Gastroesophageal sphincter (tissue), 4 donors: ENCODE measurements at regions not wholly inside any gene's neighbourhood (a gene's known extent, or its start where the extent isn't known, plus 50 kb on each side); places are given as distances from the start of the nearest gene placed in this dataset.

Source experiments
- ATAC-seq: fragments of 150-250 bp; one replicate; pipeline ENCODE4 v1.9.1; 2016; ENCODE audit warnings: mild to moderate bottlenecking, moderate library complexity
- H3K27ac ChIP-seq, 4 donors: fragments of 200-600 bp; sonication (generic) in 3 of 4; 1 replicate in 3 of 4; 2 replicates in 1 of 4; pipeline ENCODE4 v1.5.1; 2016 to 2019
- H3K27me3 ChIP-seq: fragments of 200-600 bp; sonication (generic); one replicate; pipeline ENCODE4 v1.5.1; 2019
- H3K36me3 ChIP-seq, 2 donors: fragments of 200-600 bp; sonication (generic); one replicate each; pipeline ENCODE4 v1.5.1; 2019; ENCODE audit warnings: control low read depth in 1 of 2
- H3K4me1 ChIP-seq, 3 donors: fragments of 200-600 bp; sonication (generic); 1 replicate in 2 of 3; 2 replicates in 1 of 3; pipeline ENCODE4 v1.5.1; 2016 to 2019; ENCODE audit warnings: control low read depth in 2 of 3
- H3K4me3 ChIP-seq, 2 donors: fragments of 200-600 bp; sonication (generic); one replicate each; pipeline ENCODE4 v1.5.1; 2019; ENCODE audit warnings: mild to moderate bottlenecking in 1 of 2, moderate library complexity in 1 of 2
- H3K9me3 ChIP-seq, 3 donors: fragments of 200-600 bp; sonication (generic); one replicate each; pipeline ENCODE4 v1.5.1; 2017 to 2019; ENCODE audit warnings: control low read depth in 2 of 3
- EP300 ChIP-seq: sonication (generic); formaldehyde crosslinking; IDR thresholded peaks from one replicate; pipeline ENCODE4 v1.6.1; 2017; ENCODE audit warnings: antibody characterized with exemption, mild to moderate bottlenecking
- POLR2A ChIP-seq, 2 donors: fragments of 450-650 bp; IDR thresholded peaks; one replicate each; pipeline ENCODE4 v1.6.1; 2017; ENCODE audit warnings: antibody characterized with exemption in 2 of 2, mild to moderate bottlenecking in 2 of 2, moderate library complexity in 1 of 2
- POLR2AphosphoS5 ChIP-seq: sonication (generic); formaldehyde crosslinking; IDR thresholded peaks from one replicate; pipeline ENCODE4 v1.6.1; 2017; ENCODE audit warnings: antibody characterized with exemption
- WGBS, 2 donors: methylation state at CpG; one replicate each; pipeline ENCODE4 v1.1.5; 2018; ENCODE audit warnings: low coverage in 1 of 2; 5-methylcytosine and 5-hydroxymethylcytosine counted together
- TF ChIP-seq, protein P1 (sequence below), 4 experiments: fragments of 200-600 bp in 2 of 4; fragments of 450-650 bp in 2 of 4; sonication (generic) in 1 of 4; IDR thresholded peaks; one replicate each; pipeline ENCODE4 v1.5.1; 2017 to 2019; ENCODE audit warnings: antibody characterized with exemption in 4 of 4, mild to moderate bottlenecking in 2 of 4, moderate library complexity in 2 of 4

DNA sequence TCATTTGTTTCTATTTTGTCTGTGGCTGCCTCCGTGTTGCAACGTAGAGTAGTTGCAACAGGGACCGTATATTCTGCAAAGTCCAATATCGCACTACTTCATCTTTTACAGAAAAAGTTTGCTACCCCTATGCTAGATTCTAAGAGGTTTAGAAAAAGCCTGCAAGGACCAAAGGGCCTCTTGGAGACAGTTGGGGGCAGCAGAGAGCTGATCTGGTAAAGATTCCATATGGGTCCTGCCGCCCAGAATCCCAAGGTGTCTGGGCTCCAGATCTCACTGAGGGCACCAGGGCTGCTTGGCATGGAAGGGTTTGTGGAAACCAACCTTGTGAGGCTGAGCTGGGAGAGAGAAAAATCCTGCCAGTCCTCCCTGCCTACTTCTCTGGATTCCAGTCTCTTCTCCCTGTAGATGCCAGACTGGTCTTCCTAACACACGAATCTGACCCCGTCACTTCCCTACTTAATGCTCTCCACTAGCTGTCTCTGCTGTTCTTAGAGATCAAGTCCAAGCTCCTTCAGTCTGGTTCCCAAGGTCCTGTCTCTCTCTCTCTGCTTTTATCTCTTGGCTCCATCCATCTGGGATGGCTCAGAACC is 74.6 kb downstream of the GLRX5 start:
- TF ChIP-seq POLR2AphosphoS5 (no peak), EP300 (no peak), POLR2A (IDR thresholded peaks at IDR 0.05) (no peak)
- TF ChIP-seq, protein P1, sequence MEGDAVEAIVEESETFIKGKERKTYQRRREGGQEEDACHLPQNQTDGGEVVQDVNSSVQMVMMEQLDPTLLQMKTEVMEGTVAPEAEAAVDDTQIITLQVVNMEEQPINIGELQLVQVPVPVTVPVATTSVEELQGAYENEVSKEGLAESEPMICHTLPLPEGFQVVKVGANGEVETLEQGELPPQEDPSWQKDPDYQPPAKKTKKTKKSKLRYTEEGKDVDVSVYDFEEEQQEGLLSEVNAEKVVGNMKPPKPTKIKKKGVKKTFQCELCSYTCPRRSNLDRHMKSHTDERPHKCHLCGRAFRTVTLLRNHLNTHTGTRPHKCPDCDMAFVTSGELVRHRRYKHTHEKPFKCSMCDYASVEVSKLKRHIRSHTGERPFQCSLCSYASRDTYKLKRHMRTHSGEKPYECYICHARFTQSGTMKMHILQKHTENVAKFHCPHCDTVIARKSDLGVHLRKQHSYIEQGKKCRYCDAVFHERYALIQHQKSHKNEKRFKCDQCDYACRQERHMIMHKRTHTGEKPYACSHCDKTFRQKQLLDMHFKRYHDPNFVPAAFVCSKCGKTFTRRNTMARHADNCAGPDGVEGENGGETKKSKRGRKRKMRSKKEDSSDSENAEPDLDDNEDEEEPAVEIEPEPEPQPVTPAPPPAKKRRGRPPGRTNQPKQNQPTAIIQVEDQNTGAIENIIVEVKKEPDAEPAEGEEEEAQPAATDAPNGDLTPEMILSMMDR (IDR thresholded peaks at IDR 0.05), result no peak
- Histone ChIP-seq H3K4me1 (no peaks in the 10 kb centered on the region), H3K27me3 (peaks cover 53% of the 10 kb centered on the region), H3K36me3 (no peaks in the 10 kb centered on the region), H3K4me3 (no peak overlapping the region), H3K27ac (no peak overlapping the region), H3K9me3 (peaks cover 0 to 3% (median 0%) of the 10 kb centered on the region in 3 donors)
- WGBS, 2 donors, result 35 to 48% methylated on average over 6 to 7 of the region's 7 CpGs
- no peak for ATAC-seq

DNA sequence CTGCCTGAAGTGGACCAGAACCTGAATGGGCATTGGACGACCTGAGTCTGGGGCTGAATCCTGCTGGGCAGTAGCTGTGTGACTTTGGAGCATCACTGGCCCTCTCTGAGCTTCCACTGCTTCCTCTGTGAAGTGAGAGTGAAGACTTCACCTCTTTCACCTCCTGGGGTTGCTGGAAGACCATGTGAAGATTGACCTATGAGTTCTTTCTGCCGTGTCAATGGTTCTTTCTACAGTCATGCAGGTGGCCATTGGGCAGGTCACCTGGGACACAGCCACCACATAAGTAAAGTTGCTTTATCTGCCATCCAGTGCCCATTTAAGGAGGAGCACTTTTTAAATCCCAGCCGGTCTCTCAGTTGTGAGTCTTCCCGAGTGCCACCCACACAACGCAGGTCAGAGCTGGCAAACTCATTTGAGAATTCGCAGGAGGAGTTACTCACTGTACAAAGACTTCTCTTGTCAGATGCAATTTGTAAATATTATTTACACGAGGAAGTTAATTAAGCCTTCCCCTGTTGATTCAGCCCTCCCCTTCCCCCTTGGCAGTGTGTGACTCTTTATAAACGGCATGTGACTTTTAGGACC is 74.8 kb upstream of the TCL1B start:
- Histone ChIP-seq H3K9me3 (no peaks in the 10 kb centered on the region), H3K4me1 (no peaks in the 10 kb centered on the region), H3K4me3 (no peak overlapping the region), H3K27me3 (peaks cover 44% of the 10 kb centered on the region), H3K27ac (no peak overlapping the region), H3K36me3 (no peaks in the 10 kb centered on the region)
- 64 to 70% methylated on average over 5 to 7 of the region's 8 CpGs for WGBS, 2 donors
- TF ChIP-seq POLR2AphosphoS5 (no peak), POLR2A (IDR thresholded peaks at IDR 0.05) (no peak), EP300 (no peak)
- TF ChIP-seq, protein P1 (IDR thresholded peaks at IDR 0.05), result no peak
- ATAC-seq, result no peak

DNA sequence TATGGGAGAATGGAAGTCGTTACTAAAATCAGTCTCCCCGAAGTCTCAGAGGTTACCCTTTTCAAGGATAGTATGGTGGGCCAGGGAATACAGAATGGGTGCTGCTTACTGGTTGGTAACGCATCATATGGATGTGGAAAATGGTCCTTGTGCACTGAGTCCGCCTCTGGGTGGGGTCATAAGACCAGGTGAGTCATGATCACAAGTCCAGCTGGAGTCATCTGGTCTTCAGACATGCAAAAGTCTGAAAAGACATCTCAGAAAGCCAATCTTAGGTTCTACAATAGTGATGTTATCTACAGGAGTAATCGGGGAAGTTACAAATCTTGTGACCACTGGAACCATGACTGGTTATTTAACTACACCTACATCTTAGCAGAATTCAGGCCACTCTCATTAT is 71.9 kb upstream of the TCL1B start:
- Histone ChIP-seq H3K36me3 (no peaks in the 10 kb centered on the region), H3K27me3 (peaks cover 18% of the 10 kb centered on the region), H3K4me3 (no peak overlapping the region), H3K9me3 (no peaks in the 10 kb centered on the region), H3K27ac (no peak overlapping the region), H3K4me1 (no peaks in the 10 kb centered on the region)
- WGBS, 2 donors, result 68 to 76% methylated on average over 4 to 5 of the region's 5 CpGs
- ATAC-seq, result no peak
- no peak for TF ChIP-seq EP300
- TF ChIP-seq POLR2AphosphoS5, result no peak
- no peak for TF ChIP-seq POLR2A (IDR thresholded peaks at IDR 0.05)
- TF ChIP-seq, protein P1 (IDR thresholded peaks at IDR 0.05), result no peak

DNA sequence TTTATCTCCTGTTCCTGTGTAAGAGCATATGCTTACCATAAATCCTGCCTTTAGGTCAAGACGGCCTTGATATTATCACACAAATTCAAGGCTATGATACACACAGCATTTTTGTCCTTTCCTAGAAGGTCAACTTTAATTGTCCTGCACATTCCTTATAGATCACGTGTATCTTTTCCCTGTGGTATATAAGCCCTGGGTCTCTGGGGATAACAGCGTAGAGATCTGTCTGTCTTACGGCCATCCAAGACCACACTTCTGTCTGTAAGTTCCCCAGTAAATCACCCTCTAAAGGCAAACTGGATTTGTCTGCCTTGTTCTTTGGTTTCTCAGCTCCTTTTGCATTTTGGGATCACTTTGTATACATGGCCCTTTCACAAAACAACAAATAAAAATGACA is 69.5 kb upstream of the TCL1B start:
- peaks cover 15% of the 10 kb centered on the region for H3K27me3 ChIP-seq
- ATAC-seq, result no peak
- H3K27ac ChIP-seq, result no peak overlapping the region
- H3K4me3 ChIP-seq, result no peak overlapping the region
- WGBS, 2 donors, result 48 to 49% methylated on average over 2 to 4 of the region's 4 CpGs
- no peak for TF ChIP-seq POLR2A (IDR thresholded peaks at IDR 0.05)
- no peak for TF ChIP-seq EP300
- TF ChIP-seq, protein P1 (IDR thresholded peaks at IDR 0.05), result no peak
- no peak for TF ChIP-seq POLR2AphosphoS5
- no peaks in the 10 kb centered on the region for H3K4me1 ChIP-seq
- H3K36me3 ChIP-seq, result no peaks in the 10 kb centered on the region
- H3K9me3 ChIP-seq, result no peaks in the 10 kb centered on the region

DNA sequence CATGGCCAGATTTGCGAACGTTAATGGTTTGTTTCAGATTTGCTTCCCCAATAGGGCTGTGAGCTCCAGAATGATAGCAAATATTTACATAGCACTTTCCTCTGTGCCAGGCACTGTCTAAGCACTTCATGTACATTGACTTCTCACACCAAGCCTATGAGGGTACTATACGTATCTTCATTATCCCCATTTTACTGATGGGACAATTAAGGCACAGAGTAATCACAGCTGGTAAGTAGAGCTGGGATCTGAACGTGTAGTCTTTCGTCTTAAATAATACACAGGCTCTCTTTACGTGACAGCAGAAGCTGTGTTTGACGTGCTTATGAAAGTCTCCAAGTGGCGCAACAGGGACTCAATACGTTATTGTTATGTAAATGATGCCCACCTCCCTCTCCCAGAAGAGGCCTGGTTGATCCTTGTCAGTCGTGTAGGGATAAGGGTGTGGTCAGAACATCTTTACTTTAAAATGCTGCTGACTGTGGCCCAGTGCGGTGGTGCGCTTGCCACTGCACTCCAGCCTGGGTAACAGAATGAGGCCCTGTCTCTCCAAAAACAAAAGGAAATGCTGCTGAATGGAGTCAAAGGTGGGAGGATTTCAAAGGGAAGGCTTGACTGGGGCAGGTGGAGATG is 66.3 kb upstream of the TCL1B start:
- Histone ChIP-seq H3K27me3 (peaks cover 26% of the 10 kb centered on the region), H3K4me3 (no peak overlapping the region), H3K36me3 (no peaks in the 10 kb centered on the region), H3K27ac (no peak overlapping the region), H3K9me3 (peaks cover 0 to 14% (median 0%) of the 10 kb centered on the region in 3 donors), H3K4me1 (no peaks in the 10 kb centered on the region)
- TF ChIP-seq, protein P1 (IDR thresholded peaks at IDR 0.05), result no peak
- TF ChIP-seq POLR2A (IDR thresholded peaks at IDR 0.05), result no peak
- no peak for TF ChIP-seq EP300
- TF ChIP-seq POLR2AphosphoS5, result no peak
- no peak for ATAC-seq
- WGBS, 2 donors, result 60 to 66% methylated on average over 2 to 12 of the region's 12 CpGs
